GM12878 (cell line): ENCODE measurements at regions not wholly inside any gene's neighbourhood (a gene's known extent, or its start where the extent isn't known, plus 50 kb on each side); places are given as distances from the start of the nearest gene placed in this dataset.
"Not testable (repeated sequence)": the region's sequence is repeated elsewhere in the genome, so short reads cannot be mapped to it uniquely, and the experiment has no call there.

Experiments used
- ATAC-seq: fragments of 200-7000 bp; cut with Tn5 transposase; 3 replicates; pipeline ENCODE4 v1.9.1; 2020; ENCODE audit warnings: mild to moderate bottlenecking, moderate library complexity
- BruUV-seq: library from RNA; stranded (reverse); fragments of 400-500 nt; replicated peaks from 2 replicates; lab custom pipeline; 2021; lab: Mats Ljungman, UMichigan
- CTCF ChIA-PET: fragments of 300-600 bp; sonication (Branson Sonifier 250); formaldehyde crosslinking; extraction: SDS; loops from one replicate; lab custom pipeline; 2021; ENCODE audit warnings: inconsistent platforms; lab: Yijun Ruan, JAX
- POLR2A ChIA-PET: fragments of 350-600 bp; formaldehyde crosslinking; extraction: SDS; loops from one replicate; lab custom pipeline; 2021; ENCODE audit warnings: inconsistent platforms; lab: Charles Lee
- RAD21 ChIA-PET: fragments of 300-600 bp; sonication (Branson Sonifier 250); formaldehyde crosslinking; loops from one replicate; lab custom pipeline; 2023; ENCODE audit warnings: antibody characterized with exemption; ENCODE audit not compliant: unreplicated experiment; lab: Charles Lee
- SMC1A ChIA-PET: fragments of 300-600 bp; sonication (Branson Sonifier 250); formaldehyde crosslinking; loops from one replicate; lab custom pipeline; 2023; ENCODE audit not compliant: unreplicated experiment, uncharacterized antibody; lab: Charles Lee
- DNase-seq: peaks from one replicate; pipeline ENCODE4 v3.0.0-alpha.2; 2011; ENCODE audit warnings: low read depth, low spot score
- FAIRE-seq: peaks from 3 replicates; lab custom pipeline; 2011; peaks lifted over from hg19 to GRCh38; lab: Jason Lieb, UNC
- H2AFZ ChIP-seq: 2 replicates; pipeline ENCODE4 v1.6.0; 2011; ENCODE audit warnings: low read depth, low read length, control low read depth; ENCODE audit not compliant: control insufficient read depth
- H3K27ac ChIP-seq: 2 replicates; pipeline ENCODE4 v1.5.1; 2011; ENCODE audit warnings: control low read depth; ENCODE audit not compliant: control insufficient read depth, insufficient read depth
- H3K27me3 ChIP-seq, 2 experiments: replicated peaks in 1 of 2; 2 replicates each; pipeline versions ENCODE4 v1.6.0 to v1.6.1; 2011; ENCODE audit warnings: low read length in 1 of 2; ENCODE audit not compliant: control insufficient read depth in 2 of 2, insufficient read depth in 2 of 2
- H3K36me3 ChIP-seq, 2 experiments: 2 replicates each; pipeline ENCODE4 v1.5.1; 2011; ENCODE audit warnings: low read length in 1 of 2; ENCODE audit not compliant: control insufficient read depth in 2 of 2, insufficient read depth in 2 of 2
- H3K4me1 ChIP-seq: 2 replicates; pipeline ENCODE4 v1.6.1; 2011; ENCODE audit warnings: mild to moderate bottlenecking, low read length, moderate library complexity, mixed read lengths; ENCODE audit not compliant: control insufficient read depth, insufficient read depth
- H3K4me2 ChIP-seq: 2 replicates; pipeline ENCODE4 v1.6.0; 2011; ENCODE audit warnings: control low read depth; ENCODE audit not compliant: control insufficient read depth, insufficient read depth
- H3K4me3 ChIP-seq: fragments of 200-600 bp; sonication (generic); 2 replicates; pipeline ENCODE4 v1.5.1; 2016
- H3K79me2 ChIP-seq: 2 replicates; pipeline ENCODE4 v1.6.0; 2011; ENCODE audit warnings: low read length; ENCODE audit not compliant: control insufficient read depth, insufficient read depth
- H3K9ac ChIP-seq: 2 replicates; pipeline ENCODE4 v1.8.0; 2011; ENCODE audit warnings: low read length, control low read depth, mixed read lengths; ENCODE audit not compliant: control insufficient read depth, insufficient read depth
- H3K9me3 ChIP-seq: replicated peaks from 3 replicates; pipeline ENCODE4 v1.5.1; 2011; ENCODE audit warnings: mild to moderate bottlenecking, low read length; ENCODE audit not compliant: control insufficient read depth, insufficient read depth
- H4K20me1 ChIP-seq: 2 replicates; pipeline ENCODE4 v1.6.0; 2011; ENCODE audit not compliant: control insufficient read depth, insufficient read depth
- WGBS: methylation state at CpG from one replicate; pipeline ENCODE4 v1.1.6; 2016; ENCODE audit warnings: low lambda C conversion rate; ENCODE audit not compliant: insufficient replicate concordance, insufficient coverage; ENCODE audit errors: missing lambda C conversion rate; 5-methylcytosine and 5-hydroxymethylcytosine counted together
- in situ Hi-C: fragments of 300-500 bp; cut with MboI; formaldehyde crosslinking; loops from 9 replicates; pipeline ENCODE4 v1.14.3; 2018; ENCODE audit warnings: mixed read lengths
- intact Hi-C: fragments of 100-400 bp; cut with micrococcal nuclease; formaldehyde crosslinking; loops from one replicate; pipeline ENCODE4 v1.14.2; 2022; ENCODE audit not compliant: unreplicated experiment

GRCh38 chrX:118295818-118296217 lies 50.1 kb upstream of the WDR44 start:
- intact Hi-C loops, ATAC-seq, H3K27ac ChIP-seq, H4K20me1 ChIP-seq, H3K9me3 ChIP-seq, POLR2A ChIA-PET, H3K36me3 ChIP-seq, SMC1A ChIA-PET, DNase-seq, H2AFZ ChIP-seq, H3K4me1 ChIP-seq, BruUV-seq, RAD21 ChIA-PET, in situ Hi-C loops, CTCF ChIA-PET, H3K9ac ChIP-seq, H3K4me2 ChIP-seq, H3K4me3 ChIP-seq, FAIRE-seq, H3K27me3 ChIP-seq, H3K79me2 ChIP-seq: not testable (repeated sequence)
- WGBS, result 0% methylated on average over 1 of the region's 1 CpG
